Right ventricle myocardium superior (tissue), 1 donor: ENCODE measurements at regions not wholly inside any gene's neighbourhood (a gene's known extent, or its start where the extent isn't known, plus 50 kb on each side); places are given as distances from the start of the nearest gene placed in this dataset.

Experiments
- ATAC-seq: fragments of 200-7000 bp; cut with Tn5 transposase; one replicate; pipeline ENCODE4 v1.9.1; 2020; ENCODE audit warnings: mild to moderate bottlenecking; ENCODE audit not compliant: poor library complexity
- DNase-seq: peaks from one replicate; pipeline ENCODE4 v3.0.0-alpha.2; 2020
- intact Hi-C: fragments of 100-400 bp; cut with DNase I; formaldehyde crosslinking; loops from one replicate; pipeline ENCODE4 v1.11.2; 2022
- donor health status: DM: no; HTN: yes; CAD: no; lungs with severe emphysema.

GRCh38 chr5:108653201-108653600, 94.5 kb upstream of the FER start:
- no peak for DNase-seq
- intact Hi-C loops, result no loop called here
- ATAC-seq, result no peak

GRCh38 chr5:108650997-108651396, 96.7 kb upstream of the FER start:
- no peak for ATAC-seq
- no peak for DNase-seq
- intact Hi-C loops, result no loop called here

DNA sequence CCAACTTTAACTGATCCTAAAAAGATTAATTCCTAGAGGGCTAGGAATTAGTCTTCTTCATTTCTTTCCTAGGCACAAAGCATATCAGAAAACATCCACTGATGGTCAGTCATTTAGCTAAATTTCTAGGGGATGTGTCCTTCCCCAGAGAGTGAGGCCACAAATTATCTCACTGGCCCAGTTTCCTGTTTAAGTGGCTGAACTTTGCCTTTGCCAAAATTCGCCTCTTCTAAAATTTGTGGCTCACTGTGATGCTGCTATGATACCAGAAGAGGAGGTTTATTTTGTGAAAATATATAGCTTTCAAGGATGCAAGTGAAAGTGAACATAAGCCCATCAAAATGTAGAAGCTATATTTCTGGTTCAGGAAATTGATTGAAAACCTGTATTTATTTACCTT, 98.1 kb upstream of the FER start:
- no peak for DNase-seq
- ATAC-seq, result no peak
- intact Hi-C loops, result no loop called here

GRCh38 chr5:108649106-108649505, 98.6 kb upstream of the FER start:
- intact Hi-C loops, result no loop called here
- no peak for ATAC-seq
- no peak for DNase-seq

DNA sequence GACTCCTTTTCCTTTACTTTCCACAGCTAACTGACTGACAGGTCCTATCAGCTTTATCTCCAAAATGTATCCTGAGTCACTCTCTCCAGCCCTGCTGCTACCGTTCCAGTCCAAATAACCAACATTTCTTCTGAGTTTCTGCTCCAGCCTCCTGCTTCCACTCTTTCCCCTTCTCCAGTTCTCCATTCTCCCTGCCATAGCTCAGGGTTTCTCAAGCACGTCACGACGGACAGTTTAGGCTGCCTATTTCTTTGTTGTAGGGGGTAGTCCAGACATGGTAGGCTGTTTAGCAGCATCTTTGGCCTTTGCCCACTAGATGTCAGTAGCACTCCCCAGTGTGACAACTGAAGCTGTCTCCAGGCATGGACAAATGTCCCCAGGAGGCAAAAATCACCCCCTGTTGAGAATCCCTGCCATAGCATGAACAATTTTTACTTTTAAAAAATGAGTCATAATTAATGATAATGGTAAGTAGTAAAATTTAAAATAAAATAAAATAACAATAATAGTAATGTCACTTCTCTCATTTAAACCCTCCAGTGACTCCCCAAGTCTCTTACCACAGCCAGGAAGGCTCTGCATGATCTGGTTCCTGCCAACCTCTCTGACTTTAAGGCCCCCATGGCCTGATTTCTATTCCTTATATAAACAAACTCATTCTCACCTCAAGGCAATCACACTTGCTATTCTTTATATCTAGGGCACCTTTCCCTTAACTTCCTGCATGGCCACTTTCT, 105.4 kb upstream of the FER start:
- no peak for DNase-seq
- peak; percentile 97 for ATAC-seq
- intact Hi-C loops, result no loop called here

- no peak for ATAC-seq
- intact Hi-C loops, result no loop called here
Measured at GRCh38 chr5:108641596-108641995, 106.1 kb upstream of the FER start.

GRCh38 chr5:108639366-108639765, 108.3 kb upstream of the FER start:
- ATAC-seq, result no peak
- no peak for DNase-seq
- intact Hi-C loops, result no loop called here

More at GRCh38 chr5:108641596-108641995, 106.1 kb upstream of the FER start:
- no peak for DNase-seq

DNA sequence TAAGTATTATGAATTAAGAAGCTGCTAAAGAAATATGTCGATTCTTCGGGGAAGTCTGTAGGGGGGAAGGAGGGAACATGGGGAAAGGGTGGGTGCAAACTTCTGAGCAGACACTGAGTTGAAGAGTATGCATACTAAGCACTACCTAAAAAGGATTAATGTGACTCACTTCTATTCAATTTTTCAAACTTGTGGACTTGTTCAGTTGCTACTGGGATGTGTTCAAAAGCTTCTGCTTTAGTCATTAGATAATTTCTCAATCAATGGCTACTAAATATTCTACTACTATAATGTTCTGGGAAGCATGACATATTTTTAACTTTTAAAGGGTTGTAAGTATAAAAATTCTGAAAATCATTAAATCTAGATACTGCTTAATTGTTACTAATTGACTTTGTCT, 109.7 kb upstream of the FER start:
- ATAC-seq (no peak), DNase-seq (no peak)
- intact Hi-C loops, result no loop called here

- ATAC-seq (no peak), DNase-seq (no peak)
- intact Hi-C loops, result no loop called here
Measured at GRCh38 chr5:108637134-108637533, 110.6 kb upstream of the FER start.

DNA sequence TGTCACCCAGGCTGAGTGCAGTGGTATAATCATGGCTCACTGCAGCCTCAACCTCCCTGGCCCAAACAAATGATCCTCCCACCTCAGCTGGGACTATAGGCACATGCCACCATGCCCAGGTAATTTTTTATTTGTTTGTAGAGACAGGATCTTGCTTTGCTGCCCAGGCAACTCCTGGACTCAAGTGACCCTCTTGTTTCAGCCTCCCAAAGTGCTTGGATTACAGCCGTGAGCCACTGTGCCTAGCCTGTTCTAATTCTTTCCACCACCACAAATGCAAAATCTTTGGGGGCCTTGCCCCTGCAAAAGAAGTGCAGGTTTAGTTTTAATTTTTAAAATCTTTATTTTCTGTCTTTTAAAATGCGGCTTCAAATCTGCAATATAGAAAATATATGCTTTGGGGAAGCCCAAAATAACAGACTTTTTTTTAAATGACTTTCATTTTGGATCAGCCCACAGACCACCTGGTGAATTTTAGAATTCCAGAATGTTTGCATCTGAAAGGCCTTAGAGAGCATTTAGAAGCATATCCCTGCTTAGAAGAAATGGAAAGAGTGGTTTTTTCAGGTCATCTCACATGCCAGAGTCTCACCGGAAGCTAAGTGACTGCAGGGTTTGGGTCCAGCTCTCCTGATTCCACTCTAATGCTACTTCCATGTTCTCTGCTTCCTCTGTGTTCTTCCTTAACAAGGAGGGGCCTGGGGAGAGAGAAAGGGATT, 111.4 kb upstream of the FER start:
- intact Hi-C loops, result no loop called here
- DNase-seq (no peak), ATAC-seq (no peak)

- no peak for ATAC-seq
- intact Hi-C loops, result no loop called here
- DNase-seq, result no peak
Measured at GRCh38 chr5:108634617-108635288, 112.9 kb upstream of the FER start.

GRCh38 chr5:108634010-108634616, 113.6 kb upstream of the FER start:
- intact Hi-C loops, result no loop called here
- DNase-seq (no peak), ATAC-seq (no peak)

DNA sequence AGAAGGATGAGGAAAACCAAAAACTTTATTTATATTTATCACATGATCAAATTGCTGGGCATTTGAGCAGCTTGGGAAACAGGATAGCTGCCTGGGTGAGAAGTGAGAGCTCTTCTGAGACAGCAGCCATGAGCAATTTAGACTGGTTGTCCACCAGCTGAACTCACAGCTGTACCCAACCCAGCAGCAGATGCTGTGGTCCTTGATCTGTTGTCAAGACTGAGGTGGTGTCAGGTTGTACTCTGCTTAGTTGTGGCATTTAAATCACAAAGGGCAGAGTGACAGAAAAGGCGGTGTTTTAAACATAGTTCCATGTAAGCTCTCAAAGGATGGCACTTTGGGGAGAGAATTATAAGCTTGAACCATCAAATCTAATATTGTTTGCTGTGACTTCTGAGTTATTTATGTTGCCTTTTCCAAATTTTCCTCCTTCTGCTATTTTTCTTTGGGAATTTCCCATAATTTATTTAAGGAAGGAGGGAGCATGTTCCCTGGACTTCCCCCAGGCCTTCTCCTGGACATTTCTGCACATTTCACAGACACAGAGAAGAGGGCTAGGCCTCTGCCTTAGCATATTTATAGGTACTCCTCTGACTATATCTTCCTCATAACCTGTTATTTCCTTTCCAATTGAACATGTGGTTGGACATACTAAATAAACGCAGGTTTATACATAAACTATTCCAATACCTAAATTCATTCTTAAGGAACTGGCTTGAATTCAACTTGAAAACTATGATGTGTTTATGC, 117.7 kb upstream of the FER start:
- ATAC-seq (no peak), DNase-seq (no peak)
- intact Hi-C loops, result no loop called here

DNA sequence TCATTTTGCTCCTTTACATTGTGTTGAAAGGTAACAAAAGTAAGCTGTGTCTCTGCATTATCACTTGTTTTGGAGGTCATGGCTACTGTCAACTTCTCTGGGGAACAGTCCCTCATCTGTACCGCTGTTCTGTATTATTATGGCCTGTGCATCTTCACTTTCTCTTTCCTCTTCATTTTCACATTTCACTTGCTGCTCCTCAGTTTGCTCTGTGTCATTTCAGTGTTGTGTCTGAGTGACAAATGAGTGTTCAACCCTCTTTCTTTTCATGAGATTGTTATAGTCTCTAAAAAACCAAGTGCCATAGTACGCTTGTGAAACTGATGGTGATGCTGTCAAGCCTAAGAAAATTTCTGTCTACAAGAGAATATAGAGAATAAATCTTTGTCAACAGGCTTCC, 122.0 kb upstream of the FER start:
- ATAC-seq, result no peak
- no peak for DNase-seq
- intact Hi-C loops, result no loop called here

- intact Hi-C loops, result no loop called here
- DNase-seq, result no peak
- ATAC-seq, result no peak
Measured at GRCh38 chr5:108623826-108624225, 123.9 kb upstream of the FER start.

- ATAC-seq, result no peak
Measured at GRCh38 chr5:108620516-108620915, 127.2 kb upstream of the FER start.

DNA sequence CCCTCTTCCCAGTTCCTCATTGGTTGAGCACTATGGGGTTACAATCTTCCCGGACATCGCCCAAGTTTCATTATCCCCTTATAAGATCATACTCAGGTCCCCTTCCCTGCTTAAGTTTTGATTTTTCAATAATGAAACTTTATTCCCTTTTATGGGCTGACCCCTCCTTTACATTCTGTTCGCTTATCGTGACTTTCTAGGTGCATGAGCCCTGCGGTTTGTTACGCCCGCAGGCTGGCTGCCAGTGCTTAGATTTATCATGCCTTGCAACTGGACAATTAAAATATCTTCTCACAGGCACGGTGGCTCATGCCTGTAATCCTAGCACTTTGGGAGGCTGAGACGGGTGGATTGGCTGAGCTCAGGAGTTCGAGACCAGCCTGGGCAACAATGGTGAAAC, 127.9 kb upstream of the FER start:
- intact Hi-C loops, result no loop called here
- no peak for ATAC-seq
- DNase-seq, result no peak

More at GRCh38 chr5:108620516-108620915, 127.2 kb upstream of the FER start:
- no peak for DNase-seq
- intact Hi-C loops, result no loop called here

- DNase-seq, result no peak
- no peak for ATAC-seq
- intact Hi-C loops, result no loop called here
Measured at GRCh38 chr5:108617467-108618435, 129.9 kb upstream of the FER start.
